B cell (primary cell): ENCODE measurements at regions not wholly inside any gene's neighbourhood (a gene's known extent, or its start where the extent isn't known, plus 50 kb on each side); places are given as distances from the start of the nearest gene placed in this dataset.

Source experiments
- ATAC-seq: fragments of 200-7000 bp; cut with Tn5 transposase; one replicate; pipeline ENCODE4 v1.10.0; 2021; ENCODE audit warnings: low read depth, mild to moderate bottlenecking, moderate number of reproducible peaks, moderate library complexity
- CTCF ChIA-PET: fragments of 350-600 bp; sonication (Branson Sonifier 250); formaldehyde crosslinking; loops from one replicate; lab custom pipeline; 2021; ENCODE audit warnings: antibody characterized with exemption, inconsistent platforms; lab: Charles Lee
- POLR2A ChIA-PET: fragments of 350-600 bp; sonication (Branson Sonifier 250); formaldehyde crosslinking; loops from one replicate; lab custom pipeline; 2021; ENCODE audit warnings: antibody characterized with exemption; lab: Charles Lee
- DNase-seq: peaks from one replicate; pipeline ENCODE4 v3.0.0; 2013
- H2AFZ ChIP-seq: 2 replicates; pipeline ENCODE4 v1.6.1; 2012; ENCODE audit warnings: mild to moderate bottlenecking, low read depth, low read length; ENCODE audit not compliant: insufficient read depth, poor library complexity, severe bottlenecking
- H3K27ac ChIP-seq, 2 donors: 1 replicate in 1 of 2; 2 replicates in 1 of 2; pipeline ENCODE4 v1.5.1; 2012 to 2013; ENCODE audit warnings: low read length in 2 of 2, mild to moderate bottlenecking in 2 of 2, moderate library complexity in 1 of 2
- H3K27me3 ChIP-seq, 4 experiments: fragments of 200-600 bp in 1 of 4; sonication (generic) in 1 of 4; replicated peaks in 1 of 4; 1 replicate in 2 of 4; 2 replicates in 2 of 4; pipeline versions ENCODE4 v1.6.1 to v1.7.0; 2013 to 2016; ENCODE audit warnings: low read length in 3 of 4, mild to moderate bottlenecking in 2 of 4, mixed read lengths in 1 of 4, moderate library complexity in 1 of 4; ENCODE audit not compliant: insufficient read depth in 4 of 4, control insufficient read depth in 3 of 4; ENCODE audit errors: control extremely low read depth in 1 of 4
- H3K36me3 ChIP-seq, 2 experiments: replicated peaks in 1 of 2; 1 replicate in 1 of 2; 2 replicates in 1 of 2; pipeline versions ENCODE4 v1.6.1 to v1.7.1; 2013; ENCODE audit warnings: low read length in 1 of 2; ENCODE audit not compliant: insufficient read depth in 2 of 2, control insufficient read depth in 1 of 2; ENCODE audit errors: control extremely low read depth in 1 of 2, extremely low read depth in 1 of 2
- H3K4me1 ChIP-seq, 2 donors: fragments of 200-600 bp in 1 of 2; sonication (generic) in 1 of 2; 1 replicate in 1 of 2; 2 replicates in 1 of 2; pipeline versions ENCODE4 v1.5.1 to v1.6.1; 2013 to 2017; ENCODE audit warnings: low read length in 2 of 2; ENCODE audit not compliant: control insufficient read depth in 2 of 2, insufficient read depth in 2 of 2
- H3K4me2 ChIP-seq: replicated peaks from 2 replicates; pipeline ENCODE3; 2012; ENCODE audit warnings: mild to moderate bottlenecking, low read depth, low read length; ENCODE audit not compliant: poor library complexity, severe bottlenecking
- H3K4me3 ChIP-seq, 5 experiments: fragments of 200-600 bp in 1 of 5; sonication (generic) in 1 of 5; 1 replicate in 3 of 5; 2 replicates in 2 of 5; pipeline versions ENCODE4 v1.5.1 to v1.7.0; 2011 to 2016; ENCODE audit warnings: low read length in 4 of 5, mild to moderate bottlenecking in 4 of 5, low read depth in 2 of 5, control low read depth in 1 of 5, moderate library complexity in 1 of 5; ENCODE audit not compliant: insufficient read depth in 1 of 5; ENCODE audit errors: control extremely low read depth in 1 of 5, extremely low read depth in 1 of 5
- H3K79me2 ChIP-seq: fragments of 200-600 bp; sonication (generic); one replicate; pipeline ENCODE4 v1.6.0; 2016; ENCODE audit warnings: low read length; ENCODE audit not compliant: control insufficient read depth, insufficient read depth
- H3K9ac ChIP-seq: fragments of 200-600 bp; sonication (generic); 2 replicates; pipeline ENCODE4 v1.6.1; 2017; ENCODE audit warnings: mild to moderate bottlenecking, low read length, moderate library complexity
- H3K9me3 ChIP-seq, 3 donors: one replicate each; pipeline versions ENCODE4 v1.6.1 to v1.7.1; 2013; ENCODE audit warnings: low read length in 2 of 3; ENCODE audit not compliant: control insufficient read depth in 2 of 3, insufficient read depth in 1 of 3; ENCODE audit errors: control extremely low read depth in 1 of 3
- H4K20me1 ChIP-seq: 2 replicates; pipeline ENCODE4 v1.6.0; 2012; ENCODE audit warnings: mild to moderate bottlenecking, low read length; ENCODE audit not compliant: insufficient read depth, control insufficient read depth, poor library complexity, severe bottlenecking
- H3K27ac Mint-ChIP-seq: one replicate; pipeline ENCODE4 v1.8.0; 2021; ENCODE audit warnings: mixed read lengths
- H3K27me3 Mint-ChIP-seq: one replicate; pipeline ENCODE4 v1.8.0; 2021; ENCODE audit warnings: mixed read lengths
- H3K4me1 Mint-ChIP-seq: one replicate; pipeline ENCODE4 v1.8.0; 2021; ENCODE audit warnings: mixed read lengths
- H3K4me3 Mint-ChIP-seq: one replicate; pipeline ENCODE4 v1.8.0; 2021; ENCODE audit warnings: mixed read lengths
- H3K9me3 Mint-ChIP-seq: one replicate; pipeline ENCODE4 v1.8.0; 2022; ENCODE audit warnings: mixed read lengths; ENCODE audit not compliant: insufficient read depth
- CTCF ChIP-seq: fragments of 200-600 bp; IDR thresholded peaks from one replicate; pipeline ENCODE4 v1.8.0; 2022; ENCODE audit warnings: antibody characterized with exemption, mild to moderate bottlenecking
- EZH2 ChIP-seq: IDR thresholded peaks from 2 replicates; pipeline ENCODE4 v1.6.1; 2012; ENCODE audit warnings: borderline replicate concordance, low read depth, mild to moderate bottlenecking, moderate library complexity, low read length; ENCODE audit not compliant: insufficient read depth, poor library complexity, severe bottlenecking
- WGBS: methylation state at CpG from one replicate; pipeline ENCODE4 v1.1.5; 2013; ENCODE audit warnings: missing lambda C conversion rate; ENCODE audit not compliant: insufficient coverage; 5-methylcytosine and 5-hydroxymethylcytosine counted together
- intact Hi-C: fragments of 100-400 bp; cut with micrococcal nuclease; formaldehyde crosslinking; loops from one replicate; pipeline ENCODE4 v1.10.0; 2022

- no peak overlapping the region for H3K4me2 ChIP-seq
- H3K9ac ChIP-seq, result no peak overlapping the region
- ATAC-seq, result no peak
- TF ChIP-seq CTCF (no peak), EZH2 (no peak)
- intact Hi-C loops, result no loop called here
- H3K27me3 ChIP-seq, result no peaks in the 10 kb centered on the region
- H3K4me3 Mint-ChIP-seq, result no peak overlapping the region
- H3K4me1 Mint-ChIP-seq, result no peaks in the 10 kb centered on the region
- no peaks in the 10 kb centered on the region for H3K36me3 ChIP-seq
- no peaks in the 10 kb centered on the region for H4K20me1 ChIP-seq
- H3K79me2 ChIP-seq, result no peaks in the 10 kb centered on the region
- H3K9me3 ChIP-seq, result peaks cover 0 to 3% (median 0%) of the 10 kb centered on the region in 3 donors
- CTCF ChIA-PET, result no interaction called here
- H3K4me3 ChIP-seq, result no peak overlapping the region
- no peak for DNase-seq
- H3K27me3 Mint-ChIP-seq, result peaks cover 14% of the 10 kb centered on the region
- no peaks in the 10 kb centered on the region for H3K9me3 Mint-ChIP-seq
- no peak overlapping the region for H3K27ac ChIP-seq
- H2AFZ ChIP-seq, result no peak overlapping the region
- no peak overlapping the region for H3K27ac Mint-ChIP-seq
- no CpG with 5 or more reads among the region's 6 CpGs for WGBS
- H3K4me1 ChIP-seq, result no peaks in the 10 kb centered on the region
- POLR2A ChIA-PET, result no interaction called here
These were observed 84.5 kb upstream of the FNDC3B start for GRCh38 chr3:171954690-171955383.

- ChIA-PET POLR2A (no interaction called here), CTCF (no interaction called here)
- no peaks in the 10 kb centered on the region for H3K79me2 ChIP-seq
- no peak for DNase-seq
- intact Hi-C loops, result no loop called here
- peaks cover 0 to 3% (median 0%) of the 10 kb centered on the region in 3 donors for H3K9me3 ChIP-seq
- no CpG with 5 or more reads among the region's 3 CpGs for WGBS
- TF ChIP-seq EZH2 (no peak), CTCF (no peak)
- H3K27ac ChIP-seq, result no peak overlapping the region
- H3K27me3 ChIP-seq, result no peaks in the 10 kb centered on the region
- no peak overlapping the region for H2AFZ ChIP-seq
- Mint-ChIP-seq H3K27ac (no peak overlapping the region), H3K9me3 (no peaks in the 10 kb centered on the region), H3K4me1 (no peaks in the 10 kb centered on the region), H3K27me3 (peaks cover 17% of the 10 kb centered on the region), H3K4me3 (no peak overlapping the region)
- no peak for ATAC-seq
- H3K36me3 ChIP-seq, result no peaks in the 10 kb centered on the region
- no peaks in the 10 kb centered on the region for H3K4me1 ChIP-seq
- H4K20me1 ChIP-seq, result no peaks in the 10 kb centered on the region
- H3K9ac ChIP-seq, result no peak overlapping the region
- no peak overlapping the region for H3K4me3 ChIP-seq
- H3K4me2 ChIP-seq, result no peak overlapping the region
These were observed 83.8 kb upstream of the FNDC3B start for GRCh38 chr3:171955598-171955997.
